ENCODE measurements at regions not wholly inside any gene's neighbourhood (a gene's known extent, or its start where the extent isn't known, plus 50 kb on each side); places are given as distances from the start of the nearest gene placed in this dataset.

DNA sequence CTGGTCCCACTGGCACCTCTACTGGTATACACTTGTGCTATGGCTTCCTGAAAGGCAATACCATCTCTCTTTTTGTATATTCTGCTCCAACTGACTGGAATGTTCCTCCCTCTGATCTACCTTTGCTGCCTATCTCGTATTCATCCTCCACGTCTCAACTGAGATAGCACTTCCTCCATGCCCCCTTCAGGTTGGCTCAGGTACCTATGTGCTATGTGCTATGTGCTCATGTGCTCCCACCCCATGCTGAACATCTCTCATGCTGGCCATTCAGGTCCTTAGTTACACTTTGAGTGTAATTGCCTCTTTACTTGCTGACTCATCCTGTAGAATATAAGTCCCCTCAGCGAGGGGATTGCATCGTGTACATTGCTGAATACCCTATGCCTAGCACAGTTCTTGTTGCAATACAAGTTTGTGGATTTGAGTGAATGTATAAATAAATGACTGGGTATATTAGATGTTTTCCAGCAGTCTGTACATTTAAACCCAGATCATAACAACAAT lies 156.9 kb downstream of the SOX2 start:
- TF ChIP-seq, protein P1, sequence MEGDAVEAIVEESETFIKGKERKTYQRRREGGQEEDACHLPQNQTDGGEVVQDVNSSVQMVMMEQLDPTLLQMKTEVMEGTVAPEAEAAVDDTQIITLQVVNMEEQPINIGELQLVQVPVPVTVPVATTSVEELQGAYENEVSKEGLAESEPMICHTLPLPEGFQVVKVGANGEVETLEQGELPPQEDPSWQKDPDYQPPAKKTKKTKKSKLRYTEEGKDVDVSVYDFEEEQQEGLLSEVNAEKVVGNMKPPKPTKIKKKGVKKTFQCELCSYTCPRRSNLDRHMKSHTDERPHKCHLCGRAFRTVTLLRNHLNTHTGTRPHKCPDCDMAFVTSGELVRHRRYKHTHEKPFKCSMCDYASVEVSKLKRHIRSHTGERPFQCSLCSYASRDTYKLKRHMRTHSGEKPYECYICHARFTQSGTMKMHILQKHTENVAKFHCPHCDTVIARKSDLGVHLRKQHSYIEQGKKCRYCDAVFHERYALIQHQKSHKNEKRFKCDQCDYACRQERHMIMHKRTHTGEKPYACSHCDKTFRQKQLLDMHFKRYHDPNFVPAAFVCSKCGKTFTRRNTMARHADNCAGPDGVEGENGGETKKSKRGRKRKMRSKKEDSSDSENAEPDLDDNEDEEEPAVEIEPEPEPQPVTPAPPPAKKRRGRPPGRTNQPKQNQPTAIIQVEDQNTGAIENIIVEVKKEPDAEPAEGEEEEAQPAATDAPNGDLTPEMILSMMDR (IDR thresholded peaks at IDR 0.05): no peak
- TF ChIP-seq POLR2A (IDR thresholded peaks at IDR 0.05): no peak

Data from vagina (tissue), 2 donors.